ENCODE measurements at regions not wholly inside any gene's neighbourhood (a gene's known extent, or its start where the extent isn't known, plus 50 kb on each side); places are given as distances from the start of the nearest gene placed in this dataset.

DNA sequence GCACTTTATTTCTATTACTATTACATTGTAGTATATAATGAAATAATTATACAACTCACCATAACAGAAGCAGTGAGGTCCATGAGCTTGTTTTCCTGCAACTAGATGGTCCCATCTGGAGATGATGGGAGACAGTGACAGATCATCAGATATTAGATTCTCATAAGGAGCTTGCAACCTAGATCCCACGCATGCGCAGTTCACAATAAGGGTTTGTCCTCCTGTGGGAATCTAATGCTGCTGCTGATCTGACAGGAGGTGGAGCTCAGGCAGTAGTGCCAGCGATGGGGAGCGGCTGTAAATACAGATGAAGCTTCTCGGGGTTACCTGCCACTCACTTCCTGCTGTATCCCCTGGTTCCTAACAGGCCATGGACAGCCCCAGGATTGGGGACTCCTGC is 139.5 kb upstream of the TCF21 start:
- TF ChIP-seq, protein P1, sequence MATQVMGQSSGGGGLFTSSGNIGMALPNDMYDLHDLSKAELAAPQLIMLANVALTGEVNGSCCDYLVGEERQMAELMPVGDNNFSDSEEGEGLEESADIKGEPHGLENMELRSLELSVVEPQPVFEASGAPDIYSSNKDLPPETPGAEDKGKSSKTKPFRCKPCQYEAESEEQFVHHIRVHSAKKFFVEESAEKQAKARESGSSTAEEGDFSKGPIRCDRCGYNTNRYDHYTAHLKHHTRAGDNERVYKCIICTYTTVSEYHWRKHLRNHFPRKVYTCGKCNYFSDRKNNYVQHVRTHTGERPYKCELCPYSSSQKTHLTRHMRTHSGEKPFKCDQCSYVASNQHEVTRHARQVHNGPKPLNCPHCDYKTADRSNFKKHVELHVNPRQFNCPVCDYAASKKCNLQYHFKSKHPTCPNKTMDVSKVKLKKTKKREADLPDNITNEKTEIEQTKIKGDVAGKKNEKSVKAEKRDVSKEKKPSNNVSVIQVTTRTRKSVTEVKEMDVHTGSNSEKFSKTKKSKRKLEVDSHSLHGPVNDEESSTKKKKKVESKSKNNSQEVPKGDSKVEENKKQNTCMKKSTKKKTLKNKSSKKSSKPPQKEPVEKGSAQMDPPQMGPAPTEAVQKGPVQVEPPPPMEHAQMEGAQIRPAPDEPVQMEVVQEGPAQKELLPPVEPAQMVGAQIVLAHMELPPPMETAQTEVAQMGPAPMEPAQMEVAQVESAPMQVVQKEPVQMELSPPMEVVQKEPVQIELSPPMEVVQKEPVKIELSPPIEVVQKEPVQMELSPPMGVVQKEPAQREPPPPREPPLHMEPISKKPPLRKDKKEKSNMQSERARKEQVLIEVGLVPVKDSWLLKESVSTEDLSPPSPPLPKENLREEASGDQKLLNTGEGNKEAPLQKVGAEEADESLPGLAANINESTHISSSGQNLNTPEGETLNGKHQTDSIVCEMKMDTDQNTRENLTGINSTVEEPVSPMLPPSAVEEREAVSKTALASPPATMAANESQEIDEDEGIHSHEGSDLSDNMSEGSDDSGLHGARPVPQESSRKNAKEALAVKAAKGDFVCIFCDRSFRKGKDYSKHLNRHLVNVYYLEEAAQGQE (IDR thresholded peaks at IDR 0.05; ENCODE audit: borderline replicate concordance in 1 of 2, low read depth in 1 of 2, low read length in 2 of 2): no peak
- TF ChIP-seq, protein P2, sequence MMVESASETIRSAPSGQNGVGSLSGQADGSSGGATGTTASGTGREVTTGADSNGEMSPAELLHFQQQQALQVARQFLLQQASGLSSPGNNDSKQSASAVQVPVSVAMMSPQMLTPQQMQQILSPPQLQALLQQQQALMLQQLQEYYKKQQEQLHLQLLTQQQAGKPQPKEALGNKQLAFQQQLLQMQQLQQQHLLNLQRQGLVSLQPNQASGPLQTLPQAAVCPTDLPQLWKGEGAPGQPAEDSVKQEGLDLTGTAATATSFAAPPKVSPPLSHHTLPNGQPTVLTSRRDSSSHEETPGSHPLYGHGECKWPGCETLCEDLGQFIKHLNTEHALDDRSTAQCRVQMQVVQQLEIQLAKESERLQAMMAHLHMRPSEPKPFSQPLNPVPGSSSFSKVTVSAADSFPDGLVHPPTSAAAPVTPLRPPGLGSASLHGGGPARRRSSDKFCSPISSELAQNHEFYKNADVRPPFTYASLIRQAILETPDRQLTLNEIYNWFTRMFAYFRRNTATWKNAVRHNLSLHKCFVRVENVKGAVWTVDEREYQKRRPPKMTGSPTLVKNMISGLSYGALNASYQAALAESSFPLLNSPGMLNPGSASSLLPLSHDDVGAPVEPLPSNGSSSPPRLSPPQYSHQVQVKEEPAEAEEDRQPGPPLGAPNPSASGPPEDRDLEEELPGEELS (CRISPR knock-in tag; IDR thresholded peaks at IDR 0.05): no peak
- TF ChIP-seq ZNF232 (CRISPR knock-in tag; IDR thresholded peaks at IDR 0.05; ENCODE audit: borderline replicate concordance): no peak
- TF ChIP-seq ZNF24 (IDR thresholded peaks at IDR 0.05): no peak
- no peak for TF ChIP-seq ZNF251 (CRISPR knock-in tag; IDR thresholded peaks at IDR 0.05)
- TF ChIP-seq CTCF (CRISPR knock-in tag; IDR thresholded peaks at IDR 0.05): no peak
- TF ChIP-seq FOSL1 (CRISPR knock-in tag; IDR thresholded peaks at IDR 0.05; ENCODE audit: borderline replicate concordance): no peak
- no peak for TF ChIP-seq ZIK1 (CRISPR knock-in tag; IDR thresholded peaks at IDR 0.05; ENCODE audit: borderline replicate concordance, low read depth)
